GM20000 (cell line): ENCODE measurements at regions not wholly inside any gene's neighbourhood (a gene's known extent, or its start where the extent isn't known, plus 50 kb on each side); places are given as distances from the start of the nearest gene placed in this dataset.
"Not testable (repeated sequence)": the region's sequence is repeated elsewhere in the genome, so short reads cannot be mapped to it uniquely, and the experiment has no call there.

Experiments used
- DNase-seq: peaks from one replicate; pipeline ENCODE4 v3.0.0; 2012; ENCODE audit warnings: low spot score
- CTCF ChIP-seq: IDR thresholded peaks from 2 replicates; pipeline ENCODE4 v1.5.1; 2012; ENCODE audit warnings: mild to moderate bottlenecking, control low read depth; ENCODE audit errors: extremely low read depth, missing control alignments

DNA sequence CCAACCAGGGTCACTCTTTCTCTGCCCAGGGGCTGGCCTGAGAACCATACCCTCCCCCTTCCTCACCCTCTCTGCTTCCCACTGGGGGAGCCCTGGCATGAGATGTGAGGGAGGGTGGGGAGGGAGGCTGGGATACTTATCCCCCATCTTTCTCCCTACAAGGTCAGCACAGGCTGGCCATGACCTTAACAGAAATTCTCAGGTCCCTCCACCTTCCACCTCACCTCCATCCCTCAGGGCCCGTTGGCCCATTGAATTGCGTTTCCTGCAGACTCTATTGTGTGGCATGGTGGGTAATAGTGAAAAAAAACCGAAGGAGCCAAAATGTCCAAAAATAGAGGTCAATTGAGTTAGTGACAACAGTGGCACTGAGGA, 159.5 kb downstream of the OR4M2 start:
- no peak for TF ChIP-seq CTCF
- DNase-seq, result no peak

GRCh38 chr15:22240403-22240802, 160.1 kb downstream of the OR4M2 start:
- TF ChIP-seq CTCF, result no peak
- no peak for DNase-seq

- no peak for DNase-seq
- TF ChIP-seq CTCF, result no peak
Measured at GRCh38 chr15:22240986-22241385, 160.7 kb downstream of the OR4M2 start.

DNA sequence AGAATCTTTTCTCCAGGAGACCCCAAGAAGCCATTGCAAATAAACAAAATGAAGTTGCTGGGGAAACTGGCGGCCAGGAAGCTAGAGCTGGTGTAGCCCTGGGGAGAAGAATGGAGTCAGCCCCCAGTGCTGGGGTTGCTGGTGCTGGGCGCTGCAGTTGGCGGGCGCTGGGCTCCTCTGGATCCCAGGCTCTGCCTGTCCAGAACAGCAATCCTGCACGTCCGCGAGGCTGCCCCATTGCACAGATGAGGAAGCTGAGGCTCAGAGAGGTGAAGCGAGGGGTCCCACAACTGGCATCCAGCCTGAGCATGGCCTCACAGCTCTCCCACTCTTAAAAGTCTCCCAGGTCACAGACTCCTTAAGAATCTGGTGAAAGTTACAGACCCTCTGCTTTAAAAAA, 161.1 kb downstream of the OR4M2 start:
- DNase-seq, result no peak
- no peak for TF ChIP-seq CTCF

DNA sequence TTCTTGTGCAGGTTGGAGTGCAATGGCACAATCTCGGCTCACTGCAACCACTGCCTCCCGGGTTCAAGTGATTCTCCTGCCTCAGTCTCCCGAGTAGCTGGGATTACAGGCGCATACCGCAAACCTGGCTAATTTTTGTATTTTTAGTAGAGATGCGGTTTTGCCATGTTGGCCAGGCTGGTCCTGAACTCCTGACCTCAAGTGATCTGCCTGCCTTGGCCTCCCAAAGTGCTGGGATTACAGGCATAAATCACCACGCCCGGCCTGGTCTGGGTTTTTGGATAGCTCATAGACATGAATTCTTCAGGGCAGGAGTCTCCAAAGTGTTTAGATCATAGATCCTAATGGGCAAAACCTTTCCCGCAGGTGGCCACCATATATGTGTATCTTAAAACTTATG, 162.0 kb downstream of the OR4M2 start:
- not testable (repeated sequence) for DNase-seq

- TF ChIP-seq CTCF, result no peak
- DNase-seq, result no peak
Measured at GRCh38 chr15:22243440-22244130, 163.3 kb downstream of the OR4M2 start.

DNA sequence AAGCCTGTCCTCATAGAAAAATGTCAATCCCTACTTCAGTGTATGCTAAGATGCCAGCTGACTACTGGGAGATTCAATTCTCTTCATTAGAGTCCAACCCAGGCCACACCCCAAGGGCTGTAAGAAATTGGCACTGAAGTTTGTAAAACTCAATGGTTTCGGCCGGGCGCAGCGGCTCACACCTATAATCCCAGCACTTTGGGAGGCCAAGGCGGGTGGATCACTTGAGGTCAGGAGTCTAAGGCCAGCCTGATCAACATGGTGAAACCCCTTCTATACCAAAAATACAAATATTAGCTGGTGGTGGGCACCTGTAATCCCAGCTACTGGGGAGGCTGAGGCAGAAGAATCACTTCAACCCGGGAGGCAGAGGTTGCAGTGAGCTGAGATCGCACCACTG, 169.2 kb downstream of the OR4M2 start:
- DNase-seq, result not testable (repeated sequence)

GRCh38 chr15:22250501-22251290, 170.4 kb downstream of the OR4M2 start:
- not testable (repeated sequence) for DNase-seq

DNA sequence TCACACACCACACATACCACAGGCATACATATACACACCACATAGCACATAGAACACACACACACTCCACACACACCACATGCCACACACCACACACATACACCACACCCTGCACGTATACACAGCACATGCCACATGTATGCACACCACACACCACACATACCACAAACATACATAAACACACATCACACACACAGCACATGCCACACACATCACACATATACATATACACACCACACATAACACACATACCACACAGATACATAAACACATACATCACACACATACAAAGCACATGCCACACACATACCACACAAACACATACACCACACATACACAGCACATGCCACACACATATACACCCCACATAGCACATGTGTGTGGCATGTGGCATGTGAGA, 171.1 kb downstream of the OR4M2 start:
- no peak for TF ChIP-seq CTCF
- no peak for DNase-seq

DNA sequence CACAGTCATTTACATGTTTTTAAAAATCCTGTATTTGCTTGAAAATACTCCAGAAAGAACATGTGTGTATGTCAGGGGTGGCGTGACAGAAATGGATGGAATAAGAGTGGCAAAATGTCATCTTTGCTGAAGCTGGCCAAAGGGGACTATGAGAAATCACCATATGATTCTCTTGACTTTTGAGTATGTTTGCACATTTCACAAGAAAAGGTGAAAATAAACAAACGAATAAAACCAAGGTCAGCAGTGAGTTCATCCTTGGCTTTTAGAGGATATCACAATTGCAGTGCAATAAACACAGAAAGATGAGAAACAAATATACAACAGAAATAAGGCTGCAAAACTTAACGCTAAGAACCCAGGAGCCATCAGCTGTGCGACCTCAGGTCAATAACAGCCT, 171.7 kb downstream of the OR4M2 start:
- not testable (repeated sequence) for DNase-seq

DNA sequence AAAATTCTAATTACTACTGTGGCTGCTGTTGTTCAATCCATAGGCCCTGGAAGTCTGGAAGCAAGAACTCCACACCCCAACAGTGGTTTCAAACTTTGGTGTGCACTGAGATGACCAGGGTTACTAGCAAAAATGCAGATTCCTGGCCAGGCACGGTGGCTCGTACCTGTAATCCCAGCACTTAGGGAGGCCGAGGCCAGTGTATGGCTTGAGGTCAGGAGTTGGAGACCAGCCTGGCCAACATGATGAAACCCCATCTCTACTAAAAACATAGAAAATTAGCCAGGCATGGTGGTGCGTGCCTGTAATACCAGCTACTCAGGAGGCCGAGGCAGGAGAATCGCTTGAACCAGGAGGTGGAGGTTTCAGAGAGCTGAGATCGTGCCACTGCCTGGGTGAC, 172.2 kb downstream of the OR4M2 start:
- not testable (repeated sequence) for DNase-seq

DNA sequence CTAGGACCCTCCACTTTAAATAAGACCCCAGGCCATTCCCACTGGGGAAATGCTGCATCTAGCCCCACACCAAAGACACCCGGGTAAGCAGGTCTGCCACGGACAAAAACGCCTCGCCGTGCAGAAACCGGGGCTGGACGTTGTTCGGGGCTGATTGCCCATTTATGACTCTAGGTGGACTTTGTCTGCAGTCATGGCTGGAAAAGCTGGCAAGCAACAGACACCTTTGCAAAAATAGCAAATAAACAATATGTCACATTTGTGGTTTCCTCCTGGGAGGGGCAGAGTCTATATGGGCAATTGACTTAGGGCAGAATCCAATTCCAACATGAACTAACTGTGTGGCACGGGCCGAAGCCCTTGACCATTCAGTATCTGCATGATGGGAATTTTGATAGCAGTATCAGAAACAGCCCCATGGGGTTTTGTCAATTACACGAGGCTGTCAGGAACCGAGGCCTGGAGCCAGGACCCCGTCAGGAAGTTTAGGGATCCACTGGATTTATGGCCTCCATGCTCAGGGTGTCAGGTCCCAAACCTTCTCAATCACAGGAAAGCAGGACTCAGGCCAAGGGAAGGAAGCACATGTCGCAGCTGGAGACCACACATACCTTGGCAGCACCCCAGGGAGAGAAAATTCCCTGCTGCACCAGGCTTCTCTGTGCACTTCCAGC, 172.8 kb downstream of the OR4M2 start:
- DNase-seq, result not testable (repeated sequence)
